ENCODE measurements at regions not wholly inside any gene's neighbourhood (a gene's known extent, or its start where the extent isn't known, plus 50 kb on each side); places are given as distances from the start of the nearest gene placed in this dataset.

- TF ChIP-seq CTCF (IDR thresholded peaks at IDR 0.05 in 4 of 5, conservative IDR thresholded peaks at IDR 0.05 in 1 of 5), result no peak
- no peak for TF ChIP-seq POLR2A (IDR thresholded peaks at IDR 0.05)
Observed at GRCh38 chr7:26091933-26092332, 60.1 kb upstream of the NFE2L3 start.

Data from gastrocnemius medialis (tissue), 4 donors.